Mesenteric fat pad (tissue), 1 donor: ENCODE measurements at regions not wholly inside any gene's neighbourhood (a gene's known extent, or its start where the extent isn't known, plus 50 kb on each side); places are given as distances from the start of the nearest gene placed in this dataset.

ENCODE experiments used
- DNase-seq: peaks from one replicate; pipeline ENCODE4 v3.0.0-alpha.2; 2020; ENCODE audit warnings: low spot score
- donor health status: DM: yes; HTN: yes; CAD: no.

- no peak for DNase-seq
These were observed 359.4 kb upstream of the RIOK2 start for GRCh38 chr5:97542469-97542868.

GRCh38 chr5:97543166-97543565 is 360.1 kb upstream of the RIOK2 start:
- no peak for DNase-seq

GRCh38 chr5:97544240-97544639 is 361.2 kb upstream of the RIOK2 start:
- no peak for DNase-seq

GRCh38 chr5:97544678-97545077 is 361.6 kb upstream of the RIOK2 start:
- DNase-seq: no peak

GRCh38 chr5:97545446-97545845 is 362.4 kb upstream of the RIOK2 start:
- DNase-seq: no peak

- DNase-seq: no peak
These were observed 363.0 kb upstream of the RIOK2 start for GRCh38 chr5:97545886-97546535.

GRCh38 chr5:97547430-97547829 is 364.4 kb upstream of the RIOK2 start:
- no peak for DNase-seq

GRCh38 chr5:97547999-97548738 is 365.1 kb upstream of the RIOK2 start:
- no peak for DNase-seq

- no peak for DNase-seq
These were observed 365.7 kb upstream of the RIOK2 start for GRCh38 chr5:97548739-97549080.

GRCh38 chr5:97549496-97549895 is 366.4 kb upstream of the RIOK2 start:
- no peak for DNase-seq

GRCh38 chr5:97550164-97550563 is 367.1 kb upstream of the RIOK2 start:
- no peak for DNase-seq

GRCh38 chr5:97550818-97551217 is 367.8 kb upstream of the RIOK2 start:
- no peak for DNase-seq

GRCh38 chr5:97553604-97554452 is 370.8 kb upstream of the RIOK2 start:
- no peak for DNase-seq

- DNase-seq: no peak
These were observed 372.1 kb upstream of the RIOK2 start for GRCh38 chr5:97554977-97555643.

- DNase-seq: no peak
These were observed 372.6 kb upstream of the RIOK2 start for GRCh38 chr5:97555644-97555981.

- no peak for DNase-seq
These were observed 377.0 kb upstream of the RIOK2 start for GRCh38 chr5:97559827-97560598.

GRCh38 chr5:97560599-97560993 is 377.5 kb upstream of the RIOK2 start:
- DNase-seq: no peak

- no peak for DNase-seq
These were observed 380.1 kb upstream of the RIOK2 start for GRCh38 chr5:97563050-97563657.

- DNase-seq: no peak
These were observed 385.3 kb upstream of the RIOK2 start for GRCh38 chr5:97568382-97568781.

- no peak for DNase-seq
These were observed 387.2 kb upstream of the RIOK2 start for GRCh38 chr5:97570242-97570641.

GRCh38 chr5:97575322-97575721 is 392.3 kb upstream of the RIOK2 start:
- no peak for DNase-seq
